HCT116 (cell line): ENCODE measurements at regions not wholly inside any gene's neighbourhood (a gene's known extent, or its start where the extent isn't known, plus 50 kb on each side); places are given as distances from the start of the nearest gene placed in this dataset.

ENCODE experiments used
- ATAC-seq: fragments of 200-7000 bp; cut with Tn5 transposase; 2 replicates; pipeline ENCODE4 v1.9.1; 2020; ENCODE audit warnings: mild to moderate bottlenecking, moderate library complexity
- BruUV-seq: library from RNA; stranded (reverse); fragments of 400-500 nt; replicated peaks from 2 replicates; lab custom pipeline; 2021; lab: Mats Ljungman, UMichigan
- CTCF ChIA-PET: fragments of 300-600 bp; sonication (Branson Sonifier 250); formaldehyde crosslinking; loops from one replicate; lab custom pipeline; 2021; ENCODE audit warnings: antibody characterized with exemption; lab: Charles Lee
- POLR2A ChIA-PET: fragments of 300-600, 350-600 bp; sonication (Branson Sonifier 250); formaldehyde crosslinking; loops from one replicate; lab custom pipeline; 2021; ENCODE audit warnings: antibody characterized with exemption; lab: Charles Lee
- RAD21 ChIA-PET, 2 experiments: fragments of 300-600 bp; sonication (Branson Sonifier 250); formaldehyde crosslinking; loops; one replicate each; lab custom pipeline; 2023; ENCODE audit warnings: low total read pairs in 2 of 2; ENCODE audit not compliant: uncharacterized antibody in 2 of 2, unreplicated experiment in 2 of 2, low non-redundant PET in 1 of 2; lab: Charles Lee
- DNase-seq: peaks from one replicate; pipeline ENCODE4 v3.0.0-alpha.2; 2010; ENCODE audit warnings: low read depth, low spot score
- H2AFZ ChIP-seq: fragments of 200-600 bp; shearing (Covaris generic), sonication (generic); 2 replicates; pipeline ENCODE4 v1.6.1; 2017; ENCODE audit warnings: low read depth, mixed run types, mixed read lengths, antibody characterized with exemption, low read length; ENCODE audit not compliant: poor library complexity, severe bottlenecking
- H3K27ac ChIP-seq: 2 replicates; pipeline ENCODE4 v1.5.1; 2012; ENCODE audit warnings: low read depth, low read length
- H3K27me3 ChIP-seq: fragments of 200-600 bp; sonication (generic); 2 replicates; pipeline ENCODE4 v1.6.1; 2016; ENCODE audit warnings: mixed run types, low read length, mixed read lengths; ENCODE audit not compliant: insufficient read depth
- H3K36me3 ChIP-seq, 2 experiments: fragments of 200-500 bp in 1 of 2; fragments of 200-600 bp in 1 of 2; sonication (Bioruptor generic) in 1 of 2; sonication (generic) in 1 of 2; 2 replicates each; pipeline versions ENCODE4 v1.5.1 to v1.6.1; 2014 to 2016; ENCODE audit warnings: low read length in 2 of 2, inconsistent platforms in 1 of 2, mixed read lengths in 1 of 2, mixed run types in 1 of 2; ENCODE audit not compliant: insufficient read depth in 2 of 2, control insufficient read depth in 1 of 2
- H3K4me1 ChIP-seq, 2 experiments: fragments of 200-600 bp in 1 of 2; sonication (generic) in 1 of 2; 2 replicates each; pipeline versions ENCODE4 v1.5.1 to v1.6.1; 2012 to 2017; ENCODE audit warnings: low read length in 2 of 2, inconsistent platforms in 1 of 2, mild to moderate bottlenecking in 1 of 2, mixed read lengths in 1 of 2, mixed run types in 1 of 2, moderate library complexity in 1 of 2; ENCODE audit not compliant: insufficient read depth in 2 of 2, control insufficient read depth in 1 of 2
- H3K4me2 ChIP-seq: fragments of 200-600 bp; sonication (generic); 2 replicates; pipeline ENCODE4 v1.6.1; 2017; ENCODE audit warnings: mixed run types, low read length, mixed read lengths
- H3K4me3 ChIP-seq, 2 experiments: fragments of 200-600 bp in 1 of 2; sonication (generic) in 1 of 2; replicated peaks in 1 of 2; 2 replicates each; pipeline ENCODE4 v1.5.1; 2011 to 2016; ENCODE audit warnings: low read length in 2 of 2, control low read depth in 1 of 2, low read depth in 1 of 2, mild to moderate bottlenecking in 1 of 2, mixed read lengths in 1 of 2, mixed run types in 1 of 2
- H3K79me2 ChIP-seq: fragments of 200-600 bp; sonication (generic); 2 replicates; pipeline ENCODE4 v1.6.1; 2017; ENCODE audit warnings: mild to moderate bottlenecking, mixed run types, low read length, moderate library complexity, mixed read lengths; ENCODE audit not compliant: insufficient read depth
- H3K9ac ChIP-seq: fragments of 200-600 bp; sonication (generic); 2 replicates; pipeline ENCODE4 v1.6.1; 2016; ENCODE audit warnings: low read length, mixed read lengths
- H3K9me2 ChIP-seq: fragments of 200-600 bp; sonication (generic), shearing (Covaris generic); 2 replicates; pipeline ENCODE4 v1.6.1; 2017; ENCODE audit warnings: mixed run types, mild to moderate bottlenecking, moderate library complexity; ENCODE audit not compliant: insufficient read depth
- H3K9me3 ChIP-seq, 2 experiments: fragments of 200-500 bp in 1 of 2; fragments of 200-600 bp in 1 of 2; sonication (Bioruptor generic) in 1 of 2; sonication (generic) in 1 of 2; 2 replicates each; pipeline ENCODE4 v1.6.1; 2014 to 2017; ENCODE audit warnings: low read length in 2 of 2, mixed read lengths in 2 of 2, inconsistent platforms in 1 of 2, low read depth in 1 of 2, mild to moderate bottlenecking in 1 of 2, mixed run types in 1 of 2, moderate library complexity in 1 of 2; ENCODE audit not compliant: control insufficient read depth in 1 of 2, insufficient read depth in 1 of 2
- H4K20me1 ChIP-seq: fragments of 200-600 bp; sonication (generic), shearing (Covaris generic); 2 replicates; pipeline ENCODE4 v1.6.1; 2017; ENCODE audit warnings: mixed run types, mild to moderate bottlenecking, moderate library complexity; ENCODE audit not compliant: insufficient read depth
- CBX3 ChIP-seq: IDR thresholded peaks from 2 replicates; pipeline ENCODE4 v1.6.1; 2012; ENCODE audit warnings: low read depth
- EGR1 ChIP-seq: IDR thresholded peaks from 2 replicates; pipeline ENCODE4 v1.6.1; 2012; ENCODE audit warnings: low read depth
- ELF1 ChIP-seq: IDR thresholded peaks from 2 replicates; pipeline ENCODE4 v1.6.1; 2012; ENCODE audit warnings: low read depth, borderline replicate concordance
- EZH2 ChIP-seq: fragments of 200-600 bp; sonication (generic); IDR thresholded peaks from 2 replicates; pipeline ENCODE4 v1.6.1; 2017; ENCODE audit warnings: antibody characterized with exemption, mixed run types
- FOSL1 ChIP-seq: IDR thresholded peaks from 2 replicates; pipeline ENCODE4 v1.6.1; 2012; ENCODE audit warnings: low read depth
- JUND ChIP-seq: IDR thresholded peaks from 2 replicates; pipeline ENCODE4 v1.6.1; 2012
- POLR2A ChIP-seq: IDR thresholded peaks from 2 replicates; pipeline ENCODE4 v1.7.0; 2011; ENCODE audit warnings: borderline replicate concordance; ENCODE audit not compliant: insufficient read depth, insufficient read length; ENCODE audit errors: extremely low read depth
- POLR2AphosphoS5 ChIP-seq: IDR thresholded peaks from 2 replicates; pipeline ENCODE4 v1.6.1; 2011; ENCODE audit warnings: mild to moderate bottlenecking, low read depth, low read length, moderate library complexity
- RAD21 ChIP-seq: IDR thresholded peaks from 2 replicates; pipeline ENCODE4 v1.6.1; 2012; ENCODE audit warnings: low read depth, mild to moderate bottlenecking
- SIN3A ChIP-seq: IDR thresholded peaks from 2 replicates; pipeline ENCODE4 v1.6.1; 2012; ENCODE audit warnings: low read depth
- SP1 ChIP-seq: IDR thresholded peaks from 2 replicates; pipeline ENCODE4 v1.6.1; 2012; ENCODE audit warnings: low read depth
- SRF ChIP-seq: IDR thresholded peaks from 2 replicates; pipeline ENCODE4 v1.6.1; 2012; ENCODE audit warnings: low read depth
- TCF7L2 ChIP-seq: IDR thresholded peaks from 2 replicates; pipeline ENCODE4 v1.7.0; 2011; ENCODE audit warnings: borderline replicate concordance, inconsistent platforms; ENCODE audit not compliant: insufficient read depth, insufficient read length; ENCODE audit errors: extremely low read depth
- ZFX ChIP-seq: fragments of 450-650 bp; IDR thresholded peaks from 2 replicates; pipeline ENCODE4 v1.6.1; 2017
- ZNF274 ChIP-seq: fragments of 200-500 bp; sonication (Bioruptor generic); IDR thresholded peaks from 2 replicates; pipeline ENCODE4 v1.6.1; 2014; ENCODE audit warnings: mild to moderate bottlenecking, low read depth, low read length, inconsistent platforms
- intact Hi-C: fragments of 100-400 bp; cut with micrococcal nuclease; formaldehyde crosslinking; loops from 2 replicates; pipeline ENCODE4 v1.10.0; 2022
- TF ChIP-seq, protein P1 (sequence below): IDR thresholded peaks from 2 replicates; pipeline ENCODE4 v1.6.1; 2012; ENCODE audit warnings: low read depth
- TF ChIP-seq, protein P2 (sequence below): IDR thresholded peaks from 2 replicates; pipeline ENCODE4 v1.6.1; 2012
- TF ChIP-seq, protein P3 (sequence below), 3 experiments: fragments of 200-600 bp in 1 of 3; sonication (generic) in 1 of 3; IDR thresholded peaks in 2 of 3; conservative IDR thresholded peaks in 1 of 3; 2 replicates each; pipeline ENCODE4 v1.5.1; 2012 to 2017; ENCODE audit warnings: low read depth in 2 of 3, low read length in 2 of 3, antibody characterized with exemption in 1 of 3, borderline replicate concordance in 1 of 3, control low read depth in 1 of 3, mild to moderate bottlenecking in 1 of 3, mixed read lengths in 1 of 3, mixed run types in 1 of 3, moderate library complexity in 1 of 3; ENCODE audit not compliant: insufficient read depth in 1 of 3
- TF ChIP-seq, protein P4 (sequence below): IDR thresholded peaks from 2 replicates; pipeline ENCODE4 v1.6.1; 2011; ENCODE audit warnings: mild to moderate bottlenecking, low read length, moderate library complexity; ENCODE audit not compliant: insufficient replicate concordance; ENCODE audit errors: extremely low read depth

DNA sequence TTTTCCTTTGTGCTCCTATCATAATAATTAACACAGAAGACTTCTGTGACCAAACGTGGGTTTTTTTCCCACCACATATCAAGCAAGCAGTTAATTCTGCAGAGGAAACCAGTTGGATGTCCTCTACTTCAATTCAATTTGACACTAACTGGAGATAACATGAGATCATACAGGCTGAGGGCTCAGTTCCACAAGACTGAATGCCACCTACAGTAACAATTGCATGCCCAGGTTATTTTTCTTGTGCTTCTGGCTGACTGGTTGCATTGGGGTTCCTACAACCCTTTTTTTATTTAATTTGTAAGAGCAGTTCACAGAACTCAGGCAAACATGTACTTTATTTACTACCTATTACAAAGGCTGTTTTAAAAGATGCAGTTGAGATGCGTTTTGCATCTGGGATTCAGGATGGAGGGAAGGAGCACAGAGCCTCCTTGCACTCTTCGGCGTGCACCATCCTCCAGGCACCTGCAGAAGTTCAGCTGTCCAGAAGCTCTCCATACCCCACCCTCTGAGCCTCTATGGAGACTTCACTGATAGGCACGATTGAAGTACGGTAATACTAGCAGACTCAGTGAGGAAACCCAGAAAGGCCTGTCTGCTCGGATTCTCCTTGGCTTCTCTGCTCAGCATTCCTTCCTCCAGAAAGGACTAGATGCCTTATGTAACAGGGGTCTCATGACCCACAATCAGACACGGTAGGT is 425.2 kb upstream of the CDH9 start:
- RAD21 ChIA-PET, result no interaction called here
- TF ChIP-seq POLR2A (no peak), ELF1 (no peak), EZH2 (no peak), POLR2AphosphoS5 (no peak), ZNF274 (no peak), SIN3A (no peak), TCF7L2 (no peak), FOSL1 (no peak), EGR1 (no peak), CBX3 (no peak), SP1 (no peak), ZFX (no peak), JUND (no peak), RAD21 (no peak), SRF (no peak)
- TF ChIP-seq, protein P1, sequence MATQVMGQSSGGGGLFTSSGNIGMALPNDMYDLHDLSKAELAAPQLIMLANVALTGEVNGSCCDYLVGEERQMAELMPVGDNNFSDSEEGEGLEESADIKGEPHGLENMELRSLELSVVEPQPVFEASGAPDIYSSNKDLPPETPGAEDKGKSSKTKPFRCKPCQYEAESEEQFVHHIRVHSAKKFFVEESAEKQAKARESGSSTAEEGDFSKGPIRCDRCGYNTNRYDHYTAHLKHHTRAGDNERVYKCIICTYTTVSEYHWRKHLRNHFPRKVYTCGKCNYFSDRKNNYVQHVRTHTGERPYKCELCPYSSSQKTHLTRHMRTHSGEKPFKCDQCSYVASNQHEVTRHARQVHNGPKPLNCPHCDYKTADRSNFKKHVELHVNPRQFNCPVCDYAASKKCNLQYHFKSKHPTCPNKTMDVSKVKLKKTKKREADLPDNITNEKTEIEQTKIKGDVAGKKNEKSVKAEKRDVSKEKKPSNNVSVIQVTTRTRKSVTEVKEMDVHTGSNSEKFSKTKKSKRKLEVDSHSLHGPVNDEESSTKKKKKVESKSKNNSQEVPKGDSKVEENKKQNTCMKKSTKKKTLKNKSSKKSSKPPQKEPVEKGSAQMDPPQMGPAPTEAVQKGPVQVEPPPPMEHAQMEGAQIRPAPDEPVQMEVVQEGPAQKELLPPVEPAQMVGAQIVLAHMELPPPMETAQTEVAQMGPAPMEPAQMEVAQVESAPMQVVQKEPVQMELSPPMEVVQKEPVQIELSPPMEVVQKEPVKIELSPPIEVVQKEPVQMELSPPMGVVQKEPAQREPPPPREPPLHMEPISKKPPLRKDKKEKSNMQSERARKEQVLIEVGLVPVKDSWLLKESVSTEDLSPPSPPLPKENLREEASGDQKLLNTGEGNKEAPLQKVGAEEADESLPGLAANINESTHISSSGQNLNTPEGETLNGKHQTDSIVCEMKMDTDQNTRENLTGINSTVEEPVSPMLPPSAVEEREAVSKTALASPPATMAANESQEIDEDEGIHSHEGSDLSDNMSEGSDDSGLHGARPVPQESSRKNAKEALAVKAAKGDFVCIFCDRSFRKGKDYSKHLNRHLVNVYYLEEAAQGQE, result no peak
- TF ChIP-seq, protein P2, sequence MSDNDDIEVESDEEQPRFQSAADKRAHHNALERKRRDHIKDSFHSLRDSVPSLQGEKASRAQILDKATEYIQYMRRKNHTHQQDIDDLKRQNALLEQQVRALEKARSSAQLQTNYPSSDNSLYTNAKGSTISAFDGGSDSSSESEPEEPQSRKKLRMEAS, result no peak
- TF ChIP-seq, protein P3, sequence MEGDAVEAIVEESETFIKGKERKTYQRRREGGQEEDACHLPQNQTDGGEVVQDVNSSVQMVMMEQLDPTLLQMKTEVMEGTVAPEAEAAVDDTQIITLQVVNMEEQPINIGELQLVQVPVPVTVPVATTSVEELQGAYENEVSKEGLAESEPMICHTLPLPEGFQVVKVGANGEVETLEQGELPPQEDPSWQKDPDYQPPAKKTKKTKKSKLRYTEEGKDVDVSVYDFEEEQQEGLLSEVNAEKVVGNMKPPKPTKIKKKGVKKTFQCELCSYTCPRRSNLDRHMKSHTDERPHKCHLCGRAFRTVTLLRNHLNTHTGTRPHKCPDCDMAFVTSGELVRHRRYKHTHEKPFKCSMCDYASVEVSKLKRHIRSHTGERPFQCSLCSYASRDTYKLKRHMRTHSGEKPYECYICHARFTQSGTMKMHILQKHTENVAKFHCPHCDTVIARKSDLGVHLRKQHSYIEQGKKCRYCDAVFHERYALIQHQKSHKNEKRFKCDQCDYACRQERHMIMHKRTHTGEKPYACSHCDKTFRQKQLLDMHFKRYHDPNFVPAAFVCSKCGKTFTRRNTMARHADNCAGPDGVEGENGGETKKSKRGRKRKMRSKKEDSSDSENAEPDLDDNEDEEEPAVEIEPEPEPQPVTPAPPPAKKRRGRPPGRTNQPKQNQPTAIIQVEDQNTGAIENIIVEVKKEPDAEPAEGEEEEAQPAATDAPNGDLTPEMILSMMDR (IDR thresholded peaks at IDR 0.05 in 2 of 3, conservative IDR thresholded peaks at IDR 0.05 in 1 of 3; ENCODE audit: borderline replicate concordance in 1 of 3, insufficient read depth in 1 of 3, low read depth in 2 of 3, low read length in 2 of 3), result no peak
- TF ChIP-seq, protein P4, sequence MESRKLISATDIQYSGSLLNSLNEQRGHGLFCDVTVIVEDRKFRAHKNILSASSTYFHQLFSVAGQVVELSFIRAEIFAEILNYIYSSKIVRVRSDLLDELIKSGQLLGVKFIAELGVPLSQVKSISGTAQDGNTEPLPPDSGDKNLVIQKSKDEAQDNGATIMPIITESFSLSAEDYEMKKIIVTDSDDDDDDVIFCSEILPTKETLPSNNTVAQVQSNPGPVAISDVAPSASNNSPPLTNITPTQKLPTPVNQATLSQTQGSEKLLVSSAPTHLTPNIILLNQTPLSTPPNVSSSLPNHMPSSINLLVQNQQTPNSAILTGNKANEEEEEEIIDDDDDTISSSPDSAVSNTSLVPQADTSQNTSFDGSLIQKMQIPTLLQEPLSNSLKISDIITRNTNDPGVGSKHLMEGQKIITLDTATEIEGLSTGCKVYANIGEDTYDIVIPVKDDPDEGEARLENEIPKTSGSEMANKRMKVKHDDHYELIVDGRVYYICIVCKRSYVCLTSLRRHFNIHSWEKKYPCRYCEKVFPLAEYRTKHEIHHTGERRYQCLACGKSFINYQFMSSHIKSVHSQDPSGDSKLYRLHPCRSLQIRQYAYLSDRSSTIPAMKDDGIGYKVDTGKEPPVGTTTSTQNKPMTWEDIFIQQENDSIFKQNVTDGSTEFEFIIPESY, result no peak
- Histone ChIP-seq H3K4me2 (no peak overlapping the region), H3K9ac (no peak overlapping the region), H4K20me1 (no peaks in the 10 kb centered on the region), H2AFZ (no peak overlapping the region), H3K36me3 (no peaks in the 10 kb centered on the region), H3K4me3 (no peak overlapping the region), H3K9me3 (peaks cover 4 to 5% of the 10 kb centered on the region in 2 experiments; a peak in 2 of 4 replicates), H3K9me2 (no peaks in the 10 kb centered on the region), H3K4me1 (no peaks in the 10 kb centered on the region), H3K27ac (no peak overlapping the region), H3K27me3 (no peaks in the 10 kb centered on the region), H3K79me2 (no peaks in the 10 kb centered on the region)
- POLR2A ChIA-PET, result no interaction called here
- intact Hi-C loops, result no loop called here
- ATAC-seq, result no peak
- no TSS peak for BruUV-seq
- DNase-seq, result no peak
- CTCF ChIA-PET, result no interaction called here
